ENCODE measurements at regions not wholly inside any gene's neighbourhood (a gene's known extent, or its start where the extent isn't known, plus 50 kb on each side); places are given as distances from the start of the nearest gene placed in this dataset.
"Not testable (repeated sequence)": the region's sequence is repeated elsewhere in the genome, so short reads cannot be mapped to it uniquely, and the experiment has no call there.

GRCh38 chr5:155564541-155564940 lies 551.0 kb downstream of the KIF4B start (continued):
- TF ChIP-seq SETDB1 (IDR thresholded peaks at IDR 0.05; ENCODE audit: low read length) (no peak), HMG20A (CRISPR knock-in tag; conservative IDR thresholded peaks at IDR 0.05) (no peak)

GRCh38 chr5:155575861-155576260 lies 562.3 kb downstream of the KIF4B start:
- Histone ChIP-seq H3K9ac (ENCODE audit: insufficient read depth in 1 of 2, low read depth in 2 of 2, low read length in 2 of 2) (no peak overlapping the region), H2AFZ (ENCODE audit: low read depth, low read length) (no peak overlapping the region), H3K79me2 (ENCODE audit: control insufficient read depth, insufficient read depth, low read length) (no peaks in the 10 kb centered on the region), H3K4me3 (no peak overlapping the region), H3K4me2 (ENCODE audit: insufficient read depth, low read length) (no peak overlapping the region), H3K4me1 (replicated peaks in 1 of 2; ENCODE audit: control insufficient read depth in 2 of 2, insufficient read depth in 2 of 2, low read length in 2 of 2) (no peaks in the 10 kb centered on the region), H3K9me1 (ENCODE audit: control insufficient read depth, insufficient read depth, low read length) (no peaks in the 10 kb centered on the region), H3K27me3 (ENCODE audit: control insufficient read depth in 2 of 2, insufficient read depth in 2 of 2, low read length in 2 of 2) (no peaks in the 10 kb centered on the region), H3K27ac (ENCODE audit: extremely low read depth, low read depth, low read length) (no peak overlapping the region), H3K9me3 (replicated peaks; ENCODE audit: control insufficient read depth, insufficient read depth, low read depth, low read length) (no peaks in the 10 kb centered on the region), H4K20me1 (replicated peaks; ENCODE audit: control insufficient read depth, insufficient read depth, low read length) (no peaks in the 10 kb centered on the region), H3K36me3 (ENCODE audit: control insufficient read depth, insufficient read depth, low read length) (no peaks in the 10 kb centered on the region)
- WGBS (ENCODE audit: insufficient coverage, low coverage, missing lambda C conversion rate) = 6% methylated on average over 3 of the region's 3 CpGs
- BruUV-seq (replicated peaks) = no TSS peak
- ATAC-seq (no peak), FAIRE-seq (no peak), DNase-seq (ENCODE audit: extremely low read depth in 1 of 4, low spot score in 3 of 4) (no peak)
- TF ChIP-seq BRF1 (IDR thresholded peaks at IDR 0.05; ENCODE audit: borderline replicate concordance, extremely low read depth, insufficient read length) (no peak), ZNF431 (CRISPR knock-in tag; IDR thresholded peaks at IDR 0.05) (no peak), NFE2 (IDR thresholded peaks at IDR 0.05; ENCODE audit: low read depth) (no peak), KLF16 (IDR thresholded peaks at IDR 0.05) (no peak), RBM22 (IDR thresholded peaks at IDR 0.05; ENCODE audit: low read depth, low read length, poor library complexity, severe bottlenecking) (no peak)
- ChIA-PET POLR2A (no interaction called here), CTCF (ENCODE audit: low intra/inter-chr PET ratio) (no interaction called here)
- intact Hi-C loops (cut with micrococcal nuclease) (no loop called here), in situ Hi-C loops (cut with MboI) (no loop called here)

- ATAC-seq; H3K4me3 ChIP-seq; H3K9me3 ChIP-seq (replicated peaks; ENCODE audit: control insufficient read depth, insufficient read depth, low read depth, low read length); H4K20me1 ChIP-seq (replicated peaks; ENCODE audit: control insufficient read depth, insufficient read depth, low read length); H3K27ac ChIP-seq (ENCODE audit: extremely low read depth, low read depth, low read length); H3K79me2 ChIP-seq (ENCODE audit: control insufficient read depth, insufficient read depth, low read length); FAIRE-seq; BruUV-seq (replicated peaks); intact Hi-C loops (cut with micrococcal nuclease); CTCF ChIA-PET (ENCODE audit: low intra/inter-chr PET ratio); H3K27me3 ChIP-seq (ENCODE audit: control insufficient read depth in 2 of 2, insufficient read depth in 2 of 2, low read length in 2 of 2); H3K9me1 ChIP-seq (ENCODE audit: control insufficient read depth, insufficient read depth, low read length); H3K36me3 ChIP-seq (ENCODE audit: control insufficient read depth, insufficient read depth, low read length); H3K4me2 ChIP-seq (ENCODE audit: insufficient read depth, low read length); in situ Hi-C loops (cut with MboI); H2AFZ ChIP-seq (ENCODE audit: low read depth, low read length); H3K4me1 ChIP-seq (replicated peaks in 1 of 2; ENCODE audit: control insufficient read depth in 2 of 2, insufficient read depth in 2 of 2, low read length in 2 of 2); H3K9ac ChIP-seq (ENCODE audit: insufficient read depth in 1 of 2, low read depth in 2 of 2, low read length in 2 of 2); DNase-seq (ENCODE audit: extremely low read depth in 1 of 4, low spot score in 3 of 4); POLR2A ChIA-PET: not testable (repeated sequence)
- WGBS (ENCODE audit: insufficient coverage, low coverage, missing lambda C conversion rate) = 0% methylated on average over 10 of the region's 21 CpGs
These were observed 573.3 kb downstream of the KIF4B start for GRCh38 chr5:155586808-155587207.
